Ovary (tissue), 3 donors: ENCODE measurements at regions not wholly inside any gene's neighbourhood (a gene's known extent, or its start where the extent isn't known, plus 50 kb on each side); places are given as distances from the start of the nearest gene placed in this dataset.

Source experiments
- EP300 ChIP-seq: sonication (generic); formaldehyde crosslinking; IDR thresholded peaks from one replicate; pipeline ENCODE4 v1.6.1; 2017; ENCODE audit warnings: antibody characterized with exemption
- POLR2A ChIP-seq: fragments of 450-650 bp; IDR thresholded peaks from one replicate; pipeline ENCODE4 v1.6.1; 2017; ENCODE audit warnings: antibody characterized with exemption, mild to moderate bottlenecking, moderate library complexity
- TF ChIP-seq, protein P1 (sequence below), 3 donors: fragments of 450-650 bp in 2 of 3; fragments of 200-600 bp in 1 of 3; IDR thresholded peaks; one replicate each; pipeline versions ENCODE4 v1.5.1 to v1.8.0; 2016 to 2022; ENCODE audit warnings: antibody characterized with exemption in 3 of 3, mild to moderate bottlenecking in 1 of 3
- donor health status: DM: no; HTN: no; CAD: no.

GRCh38 chr14:71551291-71551950 is 380.8 kb upstream of the RGS6 start:
- TF ChIP-seq, protein P1, sequence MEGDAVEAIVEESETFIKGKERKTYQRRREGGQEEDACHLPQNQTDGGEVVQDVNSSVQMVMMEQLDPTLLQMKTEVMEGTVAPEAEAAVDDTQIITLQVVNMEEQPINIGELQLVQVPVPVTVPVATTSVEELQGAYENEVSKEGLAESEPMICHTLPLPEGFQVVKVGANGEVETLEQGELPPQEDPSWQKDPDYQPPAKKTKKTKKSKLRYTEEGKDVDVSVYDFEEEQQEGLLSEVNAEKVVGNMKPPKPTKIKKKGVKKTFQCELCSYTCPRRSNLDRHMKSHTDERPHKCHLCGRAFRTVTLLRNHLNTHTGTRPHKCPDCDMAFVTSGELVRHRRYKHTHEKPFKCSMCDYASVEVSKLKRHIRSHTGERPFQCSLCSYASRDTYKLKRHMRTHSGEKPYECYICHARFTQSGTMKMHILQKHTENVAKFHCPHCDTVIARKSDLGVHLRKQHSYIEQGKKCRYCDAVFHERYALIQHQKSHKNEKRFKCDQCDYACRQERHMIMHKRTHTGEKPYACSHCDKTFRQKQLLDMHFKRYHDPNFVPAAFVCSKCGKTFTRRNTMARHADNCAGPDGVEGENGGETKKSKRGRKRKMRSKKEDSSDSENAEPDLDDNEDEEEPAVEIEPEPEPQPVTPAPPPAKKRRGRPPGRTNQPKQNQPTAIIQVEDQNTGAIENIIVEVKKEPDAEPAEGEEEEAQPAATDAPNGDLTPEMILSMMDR (IDR thresholded peaks at IDR 0.05): no peak
- no peak for TF ChIP-seq POLR2A
- TF ChIP-seq EP300: no peak
